Ureter (tissue), 1 donor: ENCODE measurements at regions not wholly inside any gene's neighbourhood (a gene's known extent, or its start where the extent isn't known, plus 50 kb on each side); places are given as distances from the start of the nearest gene placed in this dataset.
"Not testable (repeated sequence)": the region's sequence is repeated elsewhere in the genome, so short reads cannot be mapped to it uniquely, and the experiment has no call there.

ENCODE experiments used
- DNase-seq: peaks from one replicate; pipeline ENCODE4 v3.0.0-alpha.2; 2020; ENCODE audit warnings: low spot score
- donor health status: DM: yes; HTN: yes; CAD: no.

GRCh38 chr18:34280000-34280399 lies 55.3 kb upstream of the NOL4 start:
- no peak for DNase-seq

- DNase-seq = no peak
These were observed 55.9 kb upstream of the NOL4 start for GRCh38 chr18:34280653-34281052.

- no peak for DNase-seq
These were observed 56.6 kb upstream of the NOL4 start for GRCh38 chr18:34281290-34281689.

- DNase-seq = no peak
These were observed 57.0 kb upstream of the NOL4 start for GRCh38 chr18:34281722-34282121.

- no peak for DNase-seq
These were observed 58.8 kb upstream of the NOL4 start for GRCh38 chr18:34283506-34283905.

- DNase-seq = no peak
These were observed 63.1 kb upstream of the NOL4 start for GRCh38 chr18:34287825-34288224.

GRCh38 chr18:34292594-34292993 lies 67.9 kb upstream of the NOL4 start:
- DNase-seq = no peak

- DNase-seq = no peak
These were observed 72.6 kb upstream of the NOL4 start for GRCh38 chr18:34297287-34297686.

- no peak for DNase-seq
These were observed 75.1 kb upstream of the NOL4 start for GRCh38 chr18:34299828-34300227.

GRCh38 chr18:34311468-34311867 lies 86.8 kb upstream of the NOL4 start:
- DNase-seq = no peak

- no peak for DNase-seq
These were observed 90.1 kb upstream of the NOL4 start for GRCh38 chr18:34314847-34315246.

- DNase-seq = no peak
These were observed 91.1 kb upstream of the NOL4 start for GRCh38 chr18:34315591-34316352.

- no peak for DNase-seq
These were observed 95.6 kb upstream of the NOL4 start for GRCh38 chr18:34320267-34320666.

- DNase-seq = no peak
These were observed 96.4 kb upstream of the NOL4 start for GRCh38 chr18:34321066-34321465.

- peak; percentile 51 for DNase-seq
These were observed 97.9 kb upstream of the NOL4 start for GRCh38 chr18:34322365-34323289.

GRCh38 chr18:34329840-34330239 lies 105.1 kb upstream of the NOL4 start:
- no peak for DNase-seq

- no peak for DNase-seq
These were observed 105.6 kb upstream of the NOL4 start for GRCh38 chr18:34330308-34330707.

GRCh38 chr18:34330907-34331306 lies 106.2 kb upstream of the NOL4 start:
- DNase-seq = not testable (repeated sequence)

GRCh38 chr18:34331343-34331742 lies 106.6 kb upstream of the NOL4 start:
- DNase-seq = not testable (repeated sequence)

GRCh38 chr18:34339155-34339554 lies 114.4 kb upstream of the NOL4 start:
- no peak for DNase-seq

GRCh38 chr18:34342960-34343359 lies 118.2 kb upstream of the NOL4 start:
- no peak for DNase-seq

- no peak for DNase-seq
These were observed 121.0 kb upstream of the NOL4 start for GRCh38 chr18:34345738-34346137.

GRCh38 chr18:34350778-34351177 lies 126.1 kb upstream of the NOL4 start:
- DNase-seq = no peak
